Liver (tissue), 8 donors: ENCODE measurements at regions not wholly inside any gene's neighbourhood (a gene's known extent, or its start where the extent isn't known, plus 50 kb on each side); places are given as distances from the start of the nearest gene placed in this dataset.

Experiments used
- DNase-seq: peaks from one replicate; pipeline ENCODE4 v3.0.0-alpha.2; 2017; ENCODE audit warnings: low spot score
- H3K27ac ChIP-seq, 2 donors: one replicate each; pipeline ENCODE4 v1.7.0; 2013; ENCODE audit warnings: inconsistent platforms in 2 of 2, low read length in 2 of 2, control low read depth in 1 of 2, low read depth in 1 of 2, mild to moderate bottlenecking in 1 of 2
- H3K27me3 ChIP-seq, 4 donors: one replicate each; pipeline versions ENCODE4 v1.6.1 to v1.7.0; 2013; ENCODE audit warnings: low read length in 3 of 4, inconsistent platforms in 1 of 4, mild to moderate bottlenecking in 1 of 4, moderate library complexity in 1 of 4; ENCODE audit not compliant: control insufficient read depth in 4 of 4, insufficient read depth in 4 of 4
- H3K36me3 ChIP-seq, 4 donors: one replicate each; pipeline versions ENCODE4 v1.6.1 to v1.7.0; 2013; ENCODE audit warnings: low read length in 3 of 4, mild to moderate bottlenecking in 3 of 4, low read depth in 1 of 4, moderate library complexity in 1 of 4; ENCODE audit not compliant: control insufficient read depth in 4 of 4, insufficient read depth in 3 of 4
- H3K4me1 ChIP-seq, 4 donors: one replicate each; pipeline versions ENCODE4 v1.6.1 to v1.7.0; 2013; ENCODE audit warnings: low read length in 3 of 4, mild to moderate bottlenecking in 3 of 4, moderate library complexity in 1 of 4; ENCODE audit not compliant: control insufficient read depth in 4 of 4, insufficient read depth in 4 of 4
- H3K4me3 ChIP-seq, 3 donors: one replicate each; pipeline versions ENCODE4 v1.6.1 to v1.7.0; 2013; ENCODE audit warnings: low read length in 3 of 3, control low read depth in 1 of 3, low read depth in 1 of 3, mild to moderate bottlenecking in 1 of 3
- H3K9ac ChIP-seq, 2 donors: one replicate each; pipeline ENCODE4 v1.7.0; 2013; ENCODE audit warnings: low read length in 2 of 2, mild to moderate bottlenecking in 2 of 2, moderate library complexity in 2 of 2, control low read depth in 1 of 2, low read depth in 1 of 2
- H3K9me3 ChIP-seq, 4 donors: one replicate each; pipeline versions ENCODE4 v1.6.1 to v1.7.0; 2013; ENCODE audit warnings: low read length in 3 of 4; ENCODE audit not compliant: control insufficient read depth in 4 of 4
- ATF3 ChIP-seq: IDR thresholded peaks from 2 replicates; pipeline ENCODE4 v1.6.1; 2016; ENCODE audit warnings: antibody characterized with exemption
- CTCF ChIP-seq: fragments of 150-350 bp; IDR thresholded peaks from 2 replicates; pipeline ENCODE4 v1.5.1; 2017; ENCODE audit warnings: improper control_type of control experiment, low read depth, low read length; ENCODE audit not compliant: missing input control
- EGR1 ChIP-seq, 2 donors: IDR thresholded peaks; 2 replicates each; pipeline ENCODE4 v1.6.1; 2016 to 2018; ENCODE audit warnings: antibody characterized with exemption in 2 of 2, low read depth in 2 of 2
- FOXA1 ChIP-seq: IDR thresholded peaks from 2 replicates; pipeline ENCODE4 v1.6.1; 2016; ENCODE audit warnings: antibody characterized with exemption
- GABPA ChIP-seq, 2 donors: IDR thresholded peaks in 1 of 2; conservative IDR thresholded peaks in 1 of 2; 2 replicates each; pipeline ENCODE4 v1.6.1; 2016; ENCODE audit warnings: antibody characterized with exemption in 2 of 2, mild to moderate bottlenecking in 1 of 2, moderate library complexity in 1 of 2
- HNF4A ChIP-seq, 2 donors: conservative IDR thresholded peaks; 2 replicates each; pipeline ENCODE4 v1.6.1; 2016; ENCODE audit warnings: antibody characterized with exemption in 2 of 2, mild to moderate bottlenecking in 2 of 2
- HNF4G ChIP-seq: IDR thresholded peaks from 2 replicates; pipeline ENCODE4 v1.6.1; 2016; ENCODE audit warnings: antibody characterized with exemption
- JUND ChIP-seq, 2 donors: IDR thresholded peaks; 2 replicates each; pipeline ENCODE4 v1.6.1; 2016; ENCODE audit warnings: antibody characterized with exemption in 2 of 2
- MAX ChIP-seq: IDR thresholded peaks from 2 replicates; pipeline ENCODE4 v1.6.1; 2016; ENCODE audit warnings: antibody characterized with exemption
- RAD21 ChIP-seq, 2 donors: IDR thresholded peaks; 2 replicates each; pipeline ENCODE4 v1.6.1; 2016; ENCODE audit warnings: antibody characterized with exemption in 2 of 2, mild to moderate bottlenecking in 2 of 2
- RXRA ChIP-seq, 2 donors: IDR thresholded peaks; 2 replicates each; pipeline ENCODE4 v1.6.1; 2017 to 2018; ENCODE audit warnings: antibody characterized with exemption in 2 of 2, mild to moderate bottlenecking in 1 of 2
- SP1 ChIP-seq: IDR thresholded peaks from 2 replicates; pipeline ENCODE4 v1.6.1; 2018; ENCODE audit warnings: antibody characterized with exemption, mild to moderate bottlenecking
- TAF1 ChIP-seq: conservative IDR thresholded peaks from 2 replicates; pipeline ENCODE4 v1.6.1; 2016; ENCODE audit warnings: antibody characterized with exemption, mild to moderate bottlenecking
- ZBTB33 ChIP-seq: IDR thresholded peaks from 2 replicates; pipeline ENCODE4 v1.6.1; 2016; ENCODE audit warnings: antibody characterized with exemption
- whole genome bisulfite sequencing: extraction: QIAGEN DNeasy Blood & Tissue Kit; methylation state at CpG from one replicate; pipeline ENCODE4 v1.1.7; 2013; 5-methylcytosine and 5-hydroxymethylcytosine counted together
- donor health status: healthy.
- donor health status: healthy.
- donor health status: healthy.
- donor health status: healthy.
- donor health status: healthy.

- no peak overlapping the region for H3K27ac ChIP-seq
- H3K4me3 ChIP-seq = no peak overlapping the region
- TF ChIP-seq SP1 (no peak), CTCF (no peak), ZBTB33 (no peak), FOXA1 (no peak), ATF3 (no peak), MAX (no peak), RXRA (IDR thresholded peaks at IDR 0.05) (no peak), HNF4A (conservative IDR thresholded peaks at IDR 0.05) (no peak), TAF1 (no peak), HNF4G (no peak), EGR1 (IDR thresholded peaks at IDR 0.05; ENCODE audit: low read depth in 2 of 2) (no peak), JUND (IDR thresholded peaks at IDR 0.05) (no peak)
- H3K36me3 ChIP-seq = no peaks in the 10 kb centered on the region
- H3K9ac ChIP-seq = no peak overlapping the region
- H3K4me1 ChIP-seq = peaks cover 1 to 18% (median 8%) of the 10 kb centered on the region in 4 donors
- H3K27me3 ChIP-seq = peaks cover 0 to 3% (median 0%) of the 10 kb centered on the region in 4 donors
- no peak for DNase-seq
- H3K9me3 ChIP-seq = no peaks in the 10 kb centered on the region
- WGBS = 83% methylated on average over 5 of the region's 5 CpGs
Observed at GRCh38 chr6:125529061-125529460, 220.4 kb upstream of the HEY2 start.

GRCh38 chr6:125533710-125534397 is 215.6 kb upstream of the HEY2 start:
- Histone ChIP-seq H3K27ac (no peak overlapping the region), H3K9ac (no peak overlapping the region), H3K9me3 (no peaks in the 10 kb centered on the region), H3K4me3 (no peak overlapping the region), H3K27me3 (peaks cover 0 to 3% (median 0%) of the 10 kb centered on the region in 4 donors), H3K36me3 (no peaks in the 10 kb centered on the region), H3K4me1 (no peaks in the 10 kb centered on the region)
- no peak for DNase-seq
- WGBS = 43% methylated on average over 28 of the region's 28 CpGs
- TF ChIP-seq RAD21 (IDR thresholded peaks at IDR 0.05) (no peak), FOXA1 (no peak), GABPA (IDR thresholded peaks at IDR 0.05 in 1 of 2, conservative IDR thresholded peaks at IDR 0.05 in 1 of 2) (no peak), MAX (no peak)
